ENCODE measurements at regions not wholly inside any gene's neighbourhood (a gene's known extent, or its start where the extent isn't known, plus 50 kb on each side); places are given as distances from the start of the nearest gene placed in this dataset.
"Not testable (repeated sequence)": the region's sequence is repeated elsewhere in the genome, so short reads cannot be mapped to it uniquely, and the experiment has no call there.

- Mint-ChIP-seq H3K9me3 (no peaks in the 10 kb centered on the region), H3K27ac (no peak overlapping the region), H3K4me3 (no peak overlapping the region), H3K27me3 (peaks cover 0 to 16% (median 9%) of the 10 kb centered on the region in 5 donors), H3K36me3 (no peaks in the 10 kb centered on the region), H3K4me1 (no peaks in the 10 kb centered on the region)
- Histone ChIP-seq H3K27me3 (ENCODE audit: control insufficient read depth in 2 of 2, insufficient read depth in 2 of 2, low read length in 2 of 2) (no peaks in the 10 kb centered on the region), H3K27ac (ENCODE audit: low read depth, low read length) (no peak overlapping the region), H3K4me3 (ENCODE audit: low read length) (no peak overlapping the region), H3K36me3 (ENCODE audit: control insufficient read depth in 2 of 3, insufficient read depth in 3 of 3, low read length in 3 of 3) (no peaks in the 10 kb centered on the region), H3K4me1 (ENCODE audit: control insufficient read depth in 2 of 2, insufficient read depth in 2 of 2, low read length in 2 of 2) (no peaks in the 10 kb centered on the region), H3K9me3 (ENCODE audit: control insufficient read depth in 2 of 3, low read length in 3 of 3) (no peaks in the 10 kb centered on the region)
- ChIA-PET POLR2A (no interaction called here), CTCF (no interaction called here)
- DNase-seq = no peak
- intact Hi-C loops (cut with micrococcal nuclease) = no loop called here
- ATAC-seq = no peak
Measured at GRCh38 chr1:99062192-99062591, 57.5 kb upstream of the PLPPR5 start.

GRCh38 chr1:99069146-99069545 is 64.5 kb upstream of the PLPPR5 start:
- Histone ChIP-seq H3K4me3 (ENCODE audit: low read length) (no peak overlapping the region), H3K36me3 (ENCODE audit: control insufficient read depth in 2 of 3, insufficient read depth in 3 of 3, low read length in 3 of 3) (no peaks in the 10 kb centered on the region), H3K9me3 (ENCODE audit: control insufficient read depth in 2 of 3, low read length in 3 of 3) (no peaks in the 10 kb centered on the region), H3K27me3 (ENCODE audit: control insufficient read depth in 2 of 2, insufficient read depth in 2 of 2, low read length in 2 of 2) (no peaks in the 10 kb centered on the region), H3K4me1 (ENCODE audit: control insufficient read depth in 2 of 2, insufficient read depth in 2 of 2, low read length in 2 of 2) (no peaks in the 10 kb centered on the region), H3K27ac (ENCODE audit: low read depth, low read length) (no peak overlapping the region)
- H3K4me1 Mint-ChIP-seq = no peaks in the 10 kb centered on the region
- intact Hi-C loops (cut with micrococcal nuclease) = no loop called here
- H3K9me3 Mint-ChIP-seq = no peaks in the 10 kb centered on the region
- no peaks in the 10 kb centered on the region for H3K36me3 Mint-ChIP-seq
- ChIA-PET CTCF (no interaction called here), POLR2A (no interaction called here)
- no peak overlapping the region for H3K27ac Mint-ChIP-seq
- peaks cover 0 to 9% (median 2%) of the 10 kb centered on the region in 5 donors for H3K27me3 Mint-ChIP-seq
- H3K4me3 Mint-ChIP-seq = no peak overlapping the region
- DNase-seq = no peak
- ATAC-seq = no peak

- H3K9me3 ChIP-seq (ENCODE audit: control insufficient read depth in 2 of 3, low read length in 3 of 3); H3K36me3 Mint-ChIP-seq; H3K27ac Mint-ChIP-seq; H3K4me1 ChIP-seq (ENCODE audit: control insufficient read depth in 2 of 2, insufficient read depth in 2 of 2, low read length in 2 of 2); H3K36me3 ChIP-seq (ENCODE audit: control insufficient read depth in 2 of 3, insufficient read depth in 3 of 3, low read length in 3 of 3); H3K27me3 ChIP-seq (ENCODE audit: control insufficient read depth in 2 of 2, insufficient read depth in 2 of 2, low read length in 2 of 2); DNase-seq; H3K4me1 Mint-ChIP-seq; H3K27ac ChIP-seq (ENCODE audit: low read depth, low read length); H3K4me3 Mint-ChIP-seq; H3K4me3 ChIP-seq (ENCODE audit: low read length); POLR2A ChIA-PET; intact Hi-C loops (cut with micrococcal nuclease); CTCF ChIA-PET; ATAC-seq: not testable (repeated sequence)
- H3K27me3 Mint-ChIP-seq = peaks cover 0 to 15% (median 7%) of the 10 kb centered on the region in 5 donors
- peaks cover 0 to 15% (median 4%) of the 10 kb centered on the region in 11 donors for H3K9me3 Mint-ChIP-seq
Measured at GRCh38 chr1:99078529-99078928, 73.9 kb upstream of the PLPPR5 start.

GRCh38 chr1:99082366-99082765 is 77.7 kb upstream of the PLPPR5 start:
- Histone ChIP-seq H3K4me1 (ENCODE audit: control insufficient read depth in 2 of 2, insufficient read depth in 2 of 2, low read length in 2 of 2) (no peaks in the 10 kb centered on the region), H3K9me3 (ENCODE audit: control insufficient read depth in 2 of 3, low read length in 3 of 3) (peaks cover 0 to under 1% (median 0%) of the 10 kb centered on the region in 3 experiments), H3K27ac (ENCODE audit: low read depth, low read length) (no peak overlapping the region), H3K27me3 (ENCODE audit: control insufficient read depth in 2 of 2, insufficient read depth in 2 of 2, low read length in 2 of 2) (no peaks in the 10 kb centered on the region), H3K4me3 (ENCODE audit: low read length) (no peak overlapping the region), H3K36me3 (ENCODE audit: control insufficient read depth in 2 of 3, insufficient read depth in 3 of 3, low read length in 3 of 3) (no peaks in the 10 kb centered on the region)
- Mint-ChIP-seq H3K4me3 (no peak overlapping the region), H3K27ac (no peak overlapping the region), H3K36me3 (no peaks in the 10 kb centered on the region), H3K4me1 (no peaks in the 10 kb centered on the region), H3K9me3 (peaks cover 0 to 4% (median 0%) of the 10 kb centered on the region in 11 donors), H3K27me3 (peaks cover 0 to 8% (median 0%) of the 10 kb centered on the region in 5 donors)
- POLR2A ChIA-PET = no interaction called here
- intact Hi-C loops (cut with micrococcal nuclease) = no loop called here
- CTCF ChIA-PET = no interaction called here
- ATAC-seq = no peak
- no peak for DNase-seq

GRCh38 chr1:99083338-99083737 is 78.7 kb upstream of the PLPPR5 start:
- H3K4me3 Mint-ChIP-seq = no peak overlapping the region
- no peak overlapping the region for H3K27ac Mint-ChIP-seq
- intact Hi-C loops (cut with micrococcal nuclease) = no loop called here
- Histone ChIP-seq H3K9me3 (ENCODE audit: control insufficient read depth in 2 of 3, low read length in 3 of 3) (no peaks in the 10 kb centered on the region), H3K27ac (ENCODE audit: low read depth, low read length) (no peak overlapping the region), H3K4me3 (ENCODE audit: low read length) (no peak overlapping the region), H3K36me3 (ENCODE audit: control insufficient read depth in 2 of 3, insufficient read depth in 3 of 3, low read length in 3 of 3) (no peaks in the 10 kb centered on the region), H3K27me3 (ENCODE audit: control insufficient read depth in 2 of 2, insufficient read depth in 2 of 2, low read length in 2 of 2) (no peaks in the 10 kb centered on the region), H3K4me1 (ENCODE audit: control insufficient read depth in 2 of 2, insufficient read depth in 2 of 2, low read length in 2 of 2) (no peaks in the 10 kb centered on the region)
- H3K36me3 Mint-ChIP-seq = no peaks in the 10 kb centered on the region
- DNase-seq (no peak), ATAC-seq (no peak)
- ChIA-PET CTCF (interaction anchor here (0.8 kb wide), 1 partner anchor 174 kb away, joined by 3 read pairs; no protein-coding TSS in a partner anchor), POLR2A (no interaction called here)
- peaks cover 0 to 5% (median 2%) of the 10 kb centered on the region in 11 donors for H3K9me3 Mint-ChIP-seq
- peaks cover 0 to 8% (median 0%) of the 10 kb centered on the region in 5 donors for H3K27me3 Mint-ChIP-seq
- H3K4me1 Mint-ChIP-seq = no peaks in the 10 kb centered on the region

- intact Hi-C loops (cut with micrococcal nuclease) = no loop called here
- H3K27me3 Mint-ChIP-seq = peaks cover 0 to 8% (median 0%) of the 10 kb centered on the region in 5 donors
- peaks cover 0 to 10% (median 2%) of the 10 kb centered on the region in 11 donors for H3K9me3 Mint-ChIP-seq
- no peak for ATAC-seq
- no peaks in the 10 kb centered on the region for H3K27me3 ChIP-seq (ENCODE audit: control insufficient read depth in 2 of 2, insufficient read depth in 2 of 2, low read length in 2 of 2)
- peaks cover 0 to 4% (median 0%) of the 10 kb centered on the region in 5 donors for H3K36me3 Mint-ChIP-seq
- no peaks in the 10 kb centered on the region for H3K9me3 ChIP-seq (ENCODE audit: control insufficient read depth in 2 of 3, low read length in 3 of 3)
- CTCF ChIA-PET = no interaction called here
- no peak overlapping the region for H3K4me3 ChIP-seq (ENCODE audit: low read length)
- DNase-seq = no peak
- no peak overlapping the region for H3K4me3 Mint-ChIP-seq
- POLR2A ChIA-PET = no interaction called here
- no peak overlapping the region for H3K27ac ChIP-seq (ENCODE audit: low read depth, low read length)
- H3K36me3 ChIP-seq (ENCODE audit: control insufficient read depth in 2 of 3, insufficient read depth in 3 of 3, low read length in 3 of 3) = no peaks in the 10 kb centered on the region
- no peaks in the 10 kb centered on the region for H3K4me1 ChIP-seq (ENCODE audit: control insufficient read depth in 2 of 2, insufficient read depth in 2 of 2, low read length in 2 of 2)
- H3K27ac Mint-ChIP-seq = peak overlapping the region in 1 of 9 donors; percentile 9
- no peaks in the 10 kb centered on the region for H3K4me1 Mint-ChIP-seq
Measured at GRCh38 chr1:99084562-99084961, 79.9 kb upstream of the PLPPR5 start.

- POLR2A ChIA-PET = no interaction called here
- Histone ChIP-seq H3K9me3 (ENCODE audit: control insufficient read depth in 2 of 3, low read length in 3 of 3) (no peaks in the 10 kb centered on the region), H3K4me1 (ENCODE audit: control insufficient read depth in 2 of 2, insufficient read depth in 2 of 2, low read length in 2 of 2) (no peaks in the 10 kb centered on the region), H3K36me3 (ENCODE audit: control insufficient read depth in 2 of 3, insufficient read depth in 3 of 3, low read length in 3 of 3) (no peaks in the 10 kb centered on the region), H3K4me3 (ENCODE audit: low read length) (no peak overlapping the region), H3K27ac (ENCODE audit: low read depth, low read length) (no peak overlapping the region), H3K27me3 (ENCODE audit: control insufficient read depth in 2 of 2, insufficient read depth in 2 of 2, low read length in 2 of 2) (no peaks in the 10 kb centered on the region)
- intact Hi-C loops (cut with micrococcal nuclease) = no loop called here
- no peak for DNase-seq
- no peaks in the 10 kb centered on the region for H3K4me1 Mint-ChIP-seq
- no peak overlapping the region for H3K27ac Mint-ChIP-seq
- H3K9me3 Mint-ChIP-seq = peaks cover 0 to 10% (median 4%) of the 10 kb centered on the region in 11 donors
- no peak overlapping the region for H3K4me3 Mint-ChIP-seq
- ATAC-seq = no peak
- H3K36me3 Mint-ChIP-seq = peaks cover 0 to 4% (median 0%) of the 10 kb centered on the region in 5 donors
- H3K27me3 Mint-ChIP-seq = peaks cover 0 to 8% (median 0%) of the 10 kb centered on the region in 5 donors
- CTCF ChIA-PET = interaction anchor here (0.6 kb wide), 1 partner anchor 527 kb away, joined by 3 read pairs; no protein-coding TSS in a partner anchor
Measured at GRCh38 chr1:99086057-99086456, 81.4 kb upstream of the PLPPR5 start.

Measured in naive thymus-derived CD4-positive, alpha-beta T cell (primary cell).